CD4-positive, alpha-beta memory T cell (primary cell): ENCODE measurements at regions not wholly inside any gene's neighbourhood (a gene's known extent, or its start where the extent isn't known, plus 50 kb on each side); places are given as distances from the start of the nearest gene placed in this dataset.

Experiments
- CTCF ChIA-PET: fragments of 350-600 bp; sonication (Branson Sonifier 250); formaldehyde crosslinking; loops from one replicate; lab custom pipeline; 2021; ENCODE audit warnings: inconsistent platforms; ENCODE audit not compliant: partially characterized antibody; lab: Charles Lee
- POLR2A ChIA-PET: fragments of 350-600 bp; sonication (Branson Sonifier 250); formaldehyde crosslinking; loops from one replicate; lab custom pipeline; 2021; ENCODE audit not compliant: partially characterized antibody; lab: Charles Lee
- DNase-seq, 5 donors: peaks; one replicate each; pipeline versions ENCODE4 v3.0.0 to v3.0.0-alpha.2; 2020 to 2022; ENCODE audit warnings: mixed read lengths in 1 of 5
- H3K27ac ChIP-seq: one replicate; pipeline ENCODE4 v1.7.0; 2013; ENCODE audit warnings: low read depth, low read length
- H3K27me3 ChIP-seq: 2 replicates; pipeline ENCODE4 v1.7.0; 2013; ENCODE audit warnings: mild to moderate bottlenecking, low read length, moderate library complexity; ENCODE audit not compliant: insufficient read depth
- H3K36me3 ChIP-seq: 2 replicates; pipeline ENCODE4 v1.7.0; 2013; ENCODE audit warnings: mild to moderate bottlenecking, low read length, moderate library complexity; ENCODE audit not compliant: insufficient read depth
- H3K4me1 ChIP-seq: 2 replicates; pipeline ENCODE4 v1.7.0; 2013; ENCODE audit warnings: mild to moderate bottlenecking, low read length, moderate library complexity; ENCODE audit not compliant: insufficient read depth
- H3K4me3 ChIP-seq, 2 donors: one replicate each; pipeline ENCODE4 v1.7.0; 2013; ENCODE audit warnings: low read length in 2 of 2, mild to moderate bottlenecking in 1 of 2
- H3K9me3 ChIP-seq, 2 donors: one replicate each; pipeline ENCODE4 v1.7.0; 2013; ENCODE audit warnings: low read length in 2 of 2, control low read depth in 1 of 2; ENCODE audit not compliant: control insufficient read depth in 1 of 2
- H3K27ac Mint-ChIP-seq, 7 donors: one replicate each; pipeline ENCODE4 v1.8.0; 2020 to 2021; ENCODE audit warnings: mixed read lengths in 7 of 7, mild to moderate bottlenecking in 6 of 7, inconsistent platforms in 3 of 7, moderate library complexity in 3 of 7
- H3K27me3 Mint-ChIP-seq, 2 donors: one replicate each; pipeline ENCODE4 v1.8.0; 2020 to 2021; ENCODE audit warnings: mixed read lengths in 2 of 2
- H3K36me3 Mint-ChIP-seq, 2 donors: one replicate each; pipeline ENCODE4 v1.8.0; 2020 to 2021; ENCODE audit warnings: mixed read lengths in 2 of 2, inconsistent platforms in 1 of 2, mild to moderate bottlenecking in 1 of 2
- H3K4me1 Mint-ChIP-seq, 4 donors: one replicate each; pipeline ENCODE4 v1.8.0; 2020 to 2021; ENCODE audit warnings: mixed read lengths in 4 of 4, mild to moderate bottlenecking in 1 of 4
- H3K4me3 Mint-ChIP-seq, 8 donors: one replicate each; pipeline ENCODE4 v1.8.0; 2020 to 2021; ENCODE audit warnings: mixed read lengths in 8 of 8, mild to moderate bottlenecking in 7 of 8, moderate library complexity in 6 of 8, inconsistent platforms in 3 of 8
- H3K9me3 Mint-ChIP-seq, 8 donors: one replicate each; pipeline ENCODE4 v1.8.0; 2020 to 2021; ENCODE audit warnings: mixed read lengths in 8 of 8, mild to moderate bottlenecking in 5 of 8, inconsistent platforms in 3 of 8, moderate library complexity in 1 of 8
- intact Hi-C: fragments of 100-400 bp; cut with micrococcal nuclease; formaldehyde crosslinking; loops from one replicate; pipeline ENCODE4 v1.15.1; 2023

- Histone ChIP-seq H3K27ac (no peak overlapping the region), H3K9me3 (no peaks in the 10 kb centered on the region), H3K4me1 (no peaks in the 10 kb centered on the region), H3K27me3 (no peaks in the 10 kb centered on the region), H3K36me3 (no peaks in the 10 kb centered on the region), H3K4me3 (no peak overlapping the region)
- ChIA-PET CTCF (interaction anchor here (1.7 to 4.2 kb wide), 2 partner anchors 292 to 345 kb away, joined by 6 to 79 read pairs; no protein-coding TSS in a partner anchor), POLR2A (no interaction called here)
- peaks cover 7 to 19% of the 10 kb centered on the region in 2 donors for H3K27me3 Mint-ChIP-seq
- H3K9me3 Mint-ChIP-seq = no peaks in the 10 kb centered on the region
- no peaks in the 10 kb centered on the region for H3K36me3 Mint-ChIP-seq
- intact Hi-C loops = loop anchor here (5.0 kb wide), 1 partner anchor 101 kb away; no protein-coding TSS in a partner anchor
- H3K27ac Mint-ChIP-seq = no peak overlapping the region
- no peak for DNase-seq
- no peaks in the 10 kb centered on the region for H3K4me1 Mint-ChIP-seq
- H3K4me3 Mint-ChIP-seq = no peak overlapping the region
Measured at GRCh38 chr16:82232806-82233205, 62.8 kb upstream of the MPHOSPH6 start.

GRCh38 chr16:82231008-82231787 lies 61.2 kb upstream of the MPHOSPH6 start:
- H3K27me3 Mint-ChIP-seq = peaks cover 3 to 8% of the 10 kb centered on the region in 2 donors
- Histone ChIP-seq H3K4me1 (no peaks in the 10 kb centered on the region), H3K36me3 (no peaks in the 10 kb centered on the region), H3K4me3 (no peak overlapping the region), H3K27ac (no peak overlapping the region), H3K27me3 (no peaks in the 10 kb centered on the region), H3K9me3 (no peaks in the 10 kb centered on the region)
- intact Hi-C loops = loop anchor here (5.0 kb wide), 1 partner anchor 99 kb away; no protein-coding TSS in a partner anchor
- H3K36me3 Mint-ChIP-seq = no peaks in the 10 kb centered on the region
- no peaks in the 10 kb centered on the region for H3K9me3 Mint-ChIP-seq
- no peak for DNase-seq
- ChIA-PET POLR2A (no interaction called here), CTCF (interaction anchor here (0.7 to 4.2 kb wide), 16 partner anchors 12 to 996 kb away, joined by 3 to 79 read pairs (median 5); no protein-coding TSS in a partner anchor)
- H3K27ac Mint-ChIP-seq = no peak overlapping the region
- no peak overlapping the region for H3K4me3 Mint-ChIP-seq
- no peaks in the 10 kb centered on the region for H3K4me1 Mint-ChIP-seq

GRCh38 chr16:82229800-82230619 lies 60.0 kb upstream of the MPHOSPH6 start:
- no peaks in the 10 kb centered on the region for H3K9me3 Mint-ChIP-seq
- no peak overlapping the region for H3K4me3 Mint-ChIP-seq
- no peaks in the 10 kb centered on the region for H3K36me3 ChIP-seq
- no peaks in the 10 kb centered on the region for H3K27me3 ChIP-seq
- CTCF ChIA-PET = interaction anchor here (0.7 to 4.2 kb wide), 26 partner anchors 9 to 342 kb away, joined by 3 to 79 read pairs (median 4); no protein-coding TSS in a partner anchor
- intact Hi-C loops = loop anchor here (1.0 to 5.0 kb wide), 2 partner anchors 98 to 290 kb away; no protein-coding TSS in a partner anchor
- no peaks in the 10 kb centered on the region for H3K36me3 Mint-ChIP-seq
- peaks cover 4 to 5% of the 10 kb centered on the region in 2 donors for H3K27me3 Mint-ChIP-seq
- POLR2A ChIA-PET = no interaction called here
- no peak overlapping the region for H3K27ac Mint-ChIP-seq
- peak; percentile 33 to 53 (median 41) for DNase-seq
- H3K4me1 Mint-ChIP-seq = no peaks in the 10 kb centered on the region
- no peaks in the 10 kb centered on the region for H3K4me1 ChIP-seq
- H3K27ac ChIP-seq = no peak overlapping the region
- no peak overlapping the region for H3K4me3 ChIP-seq
- H3K9me3 ChIP-seq = no peaks in the 10 kb centered on the region

- CTCF ChIA-PET = interaction anchor here (0.7 to 0.8 kb wide), 2 partner anchors 286 to 335 kb away, joined by 3 read pairs; no protein-coding TSS in a partner anchor
- Histone ChIP-seq H3K36me3 (no peaks in the 10 kb centered on the region), H3K27ac (no peak overlapping the region), H3K9me3 (no peaks in the 10 kb centered on the region), H3K4me1 (no peaks in the 10 kb centered on the region), H3K4me3 (no peak overlapping the region), H3K27me3 (no peaks in the 10 kb centered on the region)
- Mint-ChIP-seq H3K4me1 (no peaks in the 10 kb centered on the region), H3K9me3 (peaks cover 0 to 5% (median 0%) of the 10 kb centered on the region in 8 donors), H3K4me3 (no peak overlapping the region), H3K27me3 (peaks cover 5 to 7% of the 10 kb centered on the region in 2 donors), H3K36me3 (no peaks in the 10 kb centered on the region), H3K27ac (no peak overlapping the region)
- POLR2A ChIA-PET = no interaction called here
- intact Hi-C loops = no loop called here
- DNase-seq = no peak
Measured at GRCh38 chr16:82226327-82226726, 56.3 kb upstream of the MPHOSPH6 start.

GRCh38 chr16:82224821-82225220 lies 54.8 kb upstream of the MPHOSPH6 start:
- Histone ChIP-seq H3K27ac (no peak overlapping the region), H3K4me3 (no peak overlapping the region), H3K27me3 (no peaks in the 10 kb centered on the region), H3K9me3 (no peaks in the 10 kb centered on the region), H3K36me3 (no peaks in the 10 kb centered on the region), H3K4me1 (no peaks in the 10 kb centered on the region)
- CTCF ChIA-PET = interaction anchor here (0.6 to 2.4 kb wide), 4 partner anchors 9 to 334 kb away, joined by 3 to 5 read pairs (median 4); no protein-coding TSS in a partner anchor
- DNase-seq = no peak
- no peak overlapping the region for H3K27ac Mint-ChIP-seq
- POLR2A ChIA-PET = no interaction called here
- H3K4me3 Mint-ChIP-seq = no peak overlapping the region
- no peaks in the 10 kb centered on the region for H3K4me1 Mint-ChIP-seq
- peaks cover 0 to 5% (median 0%) of the 10 kb centered on the region in 8 donors for H3K9me3 Mint-ChIP-seq
- peaks cover 2 to 7% of the 10 kb centered on the region in 2 donors for H3K27me3 Mint-ChIP-seq
- no peaks in the 10 kb centered on the region for H3K36me3 Mint-ChIP-seq
- intact Hi-C loops = no loop called here

- DNase-seq = no peak
- H3K9me3 Mint-ChIP-seq = peaks cover 0 to 6% (median 0%) of the 10 kb centered on the region in 8 donors
- no peaks in the 10 kb centered on the region for H3K36me3 Mint-ChIP-seq
- CTCF ChIA-PET = interaction anchor here (0.9 kb wide), 1 partner anchor 10 kb away, joined by 3 read pairs; no protein-coding TSS in a partner anchor
- H3K27ac ChIP-seq = no peak overlapping the region
- no peaks in the 10 kb centered on the region for H3K9me3 ChIP-seq
- H3K36me3 ChIP-seq = no peaks in the 10 kb centered on the region
- H3K27me3 Mint-ChIP-seq = peaks cover 2 to 5% of the 10 kb centered on the region in 2 donors
- no peaks in the 10 kb centered on the region for H3K4me1 Mint-ChIP-seq
- no peak overlapping the region for H3K4me3 ChIP-seq
- H3K4me3 Mint-ChIP-seq = no peak overlapping the region
- no peak overlapping the region for H3K27ac Mint-ChIP-seq
- no peaks in the 10 kb centered on the region for H3K27me3 ChIP-seq
- intact Hi-C loops = no loop called here
- POLR2A ChIA-PET = no interaction called here
- H3K4me1 ChIP-seq = no peaks in the 10 kb centered on the region
Measured at GRCh38 chr16:82220541-82220940, 50.5 kb upstream of the MPHOSPH6 start.
